ENCODE measurements at regions not wholly inside any gene's neighbourhood (a gene's known extent, or its start where the extent isn't known, plus 50 kb on each side); places are given as distances from the start of the nearest gene placed in this dataset.
"Not testable (repeated sequence)": the region's sequence is repeated elsewhere in the genome, so short reads cannot be mapped to it uniquely, and the experiment has no call there.

DNA sequence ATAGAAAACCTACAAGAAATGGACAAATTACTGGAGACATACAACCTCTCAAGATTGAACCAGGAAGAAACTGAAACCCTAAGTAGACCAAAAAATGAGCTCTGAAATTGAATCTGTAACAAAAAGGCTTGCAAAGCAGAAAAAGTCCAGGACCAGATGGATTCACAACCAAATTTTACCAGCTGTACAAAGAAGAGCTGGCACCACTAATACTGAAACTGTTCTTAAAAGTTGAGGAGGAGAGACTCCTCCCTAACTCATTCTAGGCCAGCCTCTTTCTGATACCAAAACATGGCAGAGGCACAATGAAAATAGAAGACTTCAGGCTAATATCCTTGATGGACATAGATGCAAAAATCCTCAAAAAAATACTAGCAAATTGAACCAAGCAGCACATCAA lies 542.3 kb downstream of the CYLC2 start:
- TF ChIP-seq, protein P1, sequence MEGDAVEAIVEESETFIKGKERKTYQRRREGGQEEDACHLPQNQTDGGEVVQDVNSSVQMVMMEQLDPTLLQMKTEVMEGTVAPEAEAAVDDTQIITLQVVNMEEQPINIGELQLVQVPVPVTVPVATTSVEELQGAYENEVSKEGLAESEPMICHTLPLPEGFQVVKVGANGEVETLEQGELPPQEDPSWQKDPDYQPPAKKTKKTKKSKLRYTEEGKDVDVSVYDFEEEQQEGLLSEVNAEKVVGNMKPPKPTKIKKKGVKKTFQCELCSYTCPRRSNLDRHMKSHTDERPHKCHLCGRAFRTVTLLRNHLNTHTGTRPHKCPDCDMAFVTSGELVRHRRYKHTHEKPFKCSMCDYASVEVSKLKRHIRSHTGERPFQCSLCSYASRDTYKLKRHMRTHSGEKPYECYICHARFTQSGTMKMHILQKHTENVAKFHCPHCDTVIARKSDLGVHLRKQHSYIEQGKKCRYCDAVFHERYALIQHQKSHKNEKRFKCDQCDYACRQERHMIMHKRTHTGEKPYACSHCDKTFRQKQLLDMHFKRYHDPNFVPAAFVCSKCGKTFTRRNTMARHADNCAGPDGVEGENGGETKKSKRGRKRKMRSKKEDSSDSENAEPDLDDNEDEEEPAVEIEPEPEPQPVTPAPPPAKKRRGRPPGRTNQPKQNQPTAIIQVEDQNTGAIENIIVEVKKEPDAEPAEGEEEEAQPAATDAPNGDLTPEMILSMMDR (IDR thresholded peaks at IDR 0.05; ENCODE audit: low read depth, low read length), result no peak
- no peak overlapping the region for H3K4me3 ChIP-seq (replicated peaks in 1 of 2; ENCODE audit: low read depth in 2 of 2, low read length in 2 of 2)
- DNase-seq (ENCODE audit: low read depth in 2 of 2), result no peak

DNA sequence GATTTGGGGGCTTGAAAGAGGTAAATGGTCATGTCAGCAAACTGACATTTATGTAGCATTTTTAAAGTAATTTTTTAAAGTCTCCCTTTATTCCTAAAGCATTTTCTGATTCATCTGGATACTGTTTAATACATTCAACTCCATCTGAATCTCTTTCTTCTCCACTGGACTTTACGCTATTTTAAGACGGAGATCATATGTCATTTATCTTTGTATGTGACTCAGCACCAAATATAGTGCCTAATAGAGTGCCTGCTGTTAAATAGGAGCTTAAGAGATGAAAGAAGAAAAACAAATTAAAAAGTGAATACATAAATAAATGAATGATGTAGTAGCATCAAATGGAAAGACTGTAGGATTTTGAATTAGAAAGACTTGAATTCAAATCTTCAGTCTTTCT lies 548.8 kb upstream of the SMC2 start:
- peak in 1 of 2 donors; percentile 19 for DNase-seq (ENCODE audit: low read depth in 2 of 2)
- TF ChIP-seq, protein P1 (IDR thresholded peaks at IDR 0.05; ENCODE audit: low read depth, low read length), result no peak
- H3K4me3 ChIP-seq (replicated peaks in 1 of 2; ENCODE audit: low read depth in 2 of 2, low read length in 2 of 2), result no peak overlapping the region

GRCh38 chr9:103552712-103553111 lies 541.4 kb upstream of the SMC2 start:
- TF ChIP-seq, protein P1 (IDR thresholded peaks at IDR 0.05; ENCODE audit: low read depth, low read length), result no peak
- no peak overlapping the region for H3K4me3 ChIP-seq (replicated peaks in 1 of 2; ENCODE audit: low read depth in 2 of 2, low read length in 2 of 2)
- no peak for DNase-seq (ENCODE audit: low read depth in 2 of 2)

GRCh38 chr9:103574056-103574455 lies 520.1 kb upstream of the SMC2 start:
- no peak overlapping the region for H3K4me3 ChIP-seq (replicated peaks in 1 of 2; ENCODE audit: low read depth in 2 of 2, low read length in 2 of 2)
- TF ChIP-seq, protein P1 (IDR thresholded peaks at IDR 0.05; ENCODE audit: low read depth, low read length), result no peak
- peak in 1 of 2 donors; percentile 84 for DNase-seq (ENCODE audit: low read depth in 2 of 2)

DNA sequence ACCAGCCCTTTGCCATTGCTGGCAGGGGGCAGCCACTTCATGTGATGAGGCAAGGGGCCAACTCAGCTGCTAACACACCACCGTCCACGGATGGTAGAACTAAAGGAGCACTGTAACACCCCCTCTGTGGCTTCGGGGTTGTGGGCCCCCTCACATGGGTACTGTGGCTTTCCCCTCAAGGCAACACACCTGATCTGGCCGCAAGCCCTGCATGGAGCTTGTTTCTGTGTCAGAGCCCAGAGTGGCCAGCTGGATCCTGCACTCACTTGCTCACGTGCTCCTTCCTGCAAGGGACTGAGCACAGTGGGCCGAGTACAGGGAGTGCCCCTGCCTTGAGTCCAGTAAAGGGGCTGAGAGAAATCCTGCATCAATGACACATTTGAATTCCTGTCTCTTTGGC lies 507.4 kb upstream of the SMC2 start:
- no peak for DNase-seq (ENCODE audit: low read depth in 2 of 2)
- TF ChIP-seq, protein P1 (IDR thresholded peaks at IDR 0.05; ENCODE audit: low read depth, low read length), result no peak
- H3K4me3 ChIP-seq (replicated peaks in 1 of 2; ENCODE audit: low read depth in 2 of 2, low read length in 2 of 2), result no peak overlapping the region

DNA sequence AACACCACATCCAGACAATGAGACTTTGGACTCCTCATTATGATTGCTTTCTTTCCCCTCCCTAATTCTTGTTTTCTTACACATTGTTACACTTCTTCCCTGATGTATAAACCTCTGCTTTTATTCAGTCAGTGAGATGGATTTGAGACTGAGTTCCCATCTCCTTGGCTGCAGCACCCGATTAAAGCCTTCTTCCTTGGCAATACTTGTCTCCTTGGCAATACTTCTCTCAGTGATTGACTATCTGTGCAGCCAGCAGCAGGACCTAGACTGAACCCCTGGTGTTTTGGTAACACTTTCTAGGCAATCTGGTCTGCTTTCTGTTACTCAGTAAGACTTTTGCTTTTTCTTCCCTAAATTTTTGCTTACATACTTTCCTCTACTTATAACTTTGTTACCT lies 492.8 kb upstream of the SMC2 start:
- no peak for DNase-seq (ENCODE audit: low read depth in 2 of 2)
- TF ChIP-seq, protein P1 (IDR thresholded peaks at IDR 0.05; ENCODE audit: low read depth, low read length), result no peak
- no peak overlapping the region for H3K4me3 ChIP-seq (replicated peaks in 1 of 2; ENCODE audit: low read depth in 2 of 2, low read length in 2 of 2)

- H3K4me3 ChIP-seq (replicated peaks in 1 of 2; ENCODE audit: low read depth in 2 of 2, low read length in 2 of 2); DNase-seq (ENCODE audit: low read depth in 2 of 2): not testable (repeated sequence)
Observed at GRCh38 chr9:103611950-103612349, 482.2 kb upstream of the SMC2 start.
